ENCODE measurements at regions not wholly inside any gene's neighbourhood (a gene's known extent, or its start where the extent isn't known, plus 50 kb on each side); places are given as distances from the start of the nearest gene placed in this dataset.
"Not testable (repeated sequence)": the region's sequence is repeated elsewhere in the genome, so short reads cannot be mapped to it uniquely, and the experiment has no call there.

GRCh38 chrX:26664919-26665318 is 448.9 kb downstream of the MAGEB5 start:
- DNase-seq (ENCODE audit: low spot score), result no peak
- intact Hi-C loops (cut with DNase I), result no loop called here

GRCh38 chrX:26653050-26653449 is 437.1 kb downstream of the MAGEB5 start:
- intact Hi-C loops (cut with DNase I), result no loop called here

GRCh38 chrX:26651755-26652154 is 435.8 kb downstream of the MAGEB5 start:
- intact Hi-C loops (cut with DNase I), result no loop called here
- no peak for DNase-seq (ENCODE audit: low spot score)

More at GRCh38 chrX:26653050-26653449, 437.1 kb downstream of the MAGEB5 start:
- DNase-seq (ENCODE audit: low spot score), result no peak

GRCh38 chrX:26649534-26649933 is 433.6 kb downstream of the MAGEB5 start:
- intact Hi-C loops (cut with DNase I), result no loop called here
- DNase-seq (ENCODE audit: low spot score), result no peak

GRCh38 chrX:26631385-26631784 is 415.4 kb downstream of the MAGEB5 start:
- intact Hi-C loops (cut with DNase I), result no loop called here
- DNase-seq (ENCODE audit: low spot score), result no peak

- intact Hi-C loops (cut with DNase I), result no loop called here
- no peak for DNase-seq (ENCODE audit: low spot score)
These were observed 398.0 kb downstream of the MAGEB5 start for GRCh38 chrX:26613956-26614355.

GRCh38 chrX:26606971-26607370 is 391.0 kb downstream of the MAGEB5 start:
- no peak for DNase-seq (ENCODE audit: low spot score)
- intact Hi-C loops (cut with DNase I), result no loop called here

- intact Hi-C loops (cut with DNase I), result no loop called here
- DNase-seq (ENCODE audit: low spot score), result no peak
These were observed 382.0 kb downstream of the MAGEB5 start for GRCh38 chrX:26597981-26598380.

- no peak for DNase-seq (ENCODE audit: low spot score)
- intact Hi-C loops (cut with DNase I), result no loop called here
These were observed 374.9 kb downstream of the MAGEB5 start for GRCh38 chrX:26590849-26591248.

GRCh38 chrX:26586570-26586969 is 370.6 kb downstream of the MAGEB5 start:
- DNase-seq (ENCODE audit: low spot score), result no peak
- intact Hi-C loops (cut with DNase I), result no loop called here

- intact Hi-C loops (cut with DNase I), result no loop called here
These were observed 365.1 kb downstream of the MAGEB5 start for GRCh38 chrX:26581091-26581490.

GRCh38 chrX:26580021-26580420 is 364.1 kb downstream of the MAGEB5 start:
- no peak for DNase-seq (ENCODE audit: low spot score)
- intact Hi-C loops (cut with DNase I), result no loop called here

More at GRCh38 chrX:26581091-26581490, 365.1 kb downstream of the MAGEB5 start:
- no peak for DNase-seq (ENCODE audit: low spot score)

- intact Hi-C loops (cut with DNase I), result no loop called here
- no peak for DNase-seq (ENCODE audit: low spot score)
These were observed 358.3 kb downstream of the MAGEB5 start for GRCh38 chrX:26574234-26574633.

- intact Hi-C loops (cut with DNase I), result no loop called here
- no peak for DNase-seq (ENCODE audit: low spot score)
These were observed 346.2 kb downstream of the MAGEB5 start for GRCh38 chrX:26562156-26562555.

GRCh38 chrX:26559855-26560254 is 343.9 kb downstream of the MAGEB5 start:
- DNase-seq (ENCODE audit: low spot score), result no peak
- intact Hi-C loops (cut with DNase I), result no loop called here

GRCh38 chrX:26558719-26559386 is 342.9 kb downstream of the MAGEB5 start:
- DNase-seq (ENCODE audit: low spot score), result no peak
- intact Hi-C loops (cut with DNase I), result no loop called here

- intact Hi-C loops (cut with DNase I), result no loop called here
These were observed 341.8 kb downstream of the MAGEB5 start for GRCh38 chrX:26557691-26558321.

GRCh38 chrX:26525768-26526167 is 309.8 kb downstream of the MAGEB5 start:
- intact Hi-C loops (cut with DNase I); DNase-seq (ENCODE audit: low spot score): not testable (repeated sequence)

More at GRCh38 chrX:26557691-26558321, 341.8 kb downstream of the MAGEB5 start:
- DNase-seq (ENCODE audit: low spot score), result no peak

- intact Hi-C loops (cut with DNase I), result no loop called here
- DNase-seq (ENCODE audit: low spot score), result no peak
These were observed 306.5 kb downstream of the MAGEB5 start for GRCh38 chrX:26522501-26522900.

- intact Hi-C loops (cut with DNase I), result no loop called here
- DNase-seq (ENCODE audit: low spot score), result no peak
These were observed 295.8 kb downstream of the MAGEB5 start for GRCh38 chrX:26511589-26512363.

- DNase-seq (ENCODE audit: low spot score), result no peak
- intact Hi-C loops (cut with DNase I), result no loop called here
These were observed 255.0 kb downstream of the MAGEB5 start for GRCh38 chrX:26470941-26471340.

Data from cardiac septum (tissue), 1 donor.